IMR-90 (cell line): ENCODE measurements at regions not wholly inside any gene's neighbourhood (a gene's known extent, or its start where the extent isn't known, plus 50 kb on each side); places are given as distances from the start of the nearest gene placed in this dataset.

Experiments
- ATAC-seq: fragments of 200-7000 bp; cut with Tn5 transposase; 2 replicates; pipeline ENCODE4 v1.9.1; 2020; ENCODE audit warnings: low read depth, mild to moderate bottlenecking, moderate library complexity
- BruUV-seq: library from RNA; stranded (reverse); fragments of 400-500 nt; replicated peaks from 2 replicates; lab custom pipeline; 2021; lab: Mats Ljungman, UMichigan
- CTCF ChIA-PET: fragments of 300-600 bp; formaldehyde crosslinking; extraction: SDS; loops from one replicate; lab custom pipeline; 2021; ENCODE audit warnings: antibody characterized with exemption; lab: Yijun Ruan, JAX
- POLR2A ChIA-PET: fragments of 300-600 bp; sonication (Branson Sonifier 250); formaldehyde crosslinking; loops from one replicate; lab custom pipeline; 2022; ENCODE audit warnings: antibody characterized with exemption; ENCODE audit not compliant: unreplicated experiment; lab: Charles Lee
- DNase-seq: peaks from one replicate; pipeline ENCODE4 v3.0.0; 2013
- H2AFZ ChIP-seq: replicated peaks from 2 replicates; pipeline ENCODE3; 2013; ENCODE audit warnings: low read length, mild to moderate bottlenecking; ENCODE audit not compliant: poor library complexity
- H2AK5ac ChIP-seq: 2 replicates; pipeline ENCODE4 v1.6.1; 2013; ENCODE audit warnings: low read depth, low read length, inconsistent platforms
- H2AK9ac ChIP-seq: replicated peaks from 2 replicates; pipeline ENCODE3; 2013; ENCODE audit warnings: mild to moderate bottlenecking, low read depth, low read length, moderate library complexity; ENCODE audit not compliant: poor library complexity
- H2BK120ac ChIP-seq: 2 replicates; pipeline ENCODE4 v1.6.1; 2013; ENCODE audit warnings: low read depth, low read length, inconsistent platforms
- H2BK15ac ChIP-seq: 3 replicates; pipeline ENCODE4 v1.6.1; 2013; ENCODE audit warnings: low read depth, low read length, inconsistent platforms
- H2BK20ac ChIP-seq: 2 replicates; pipeline ENCODE4 v1.6.1; 2013; ENCODE audit warnings: low read depth, mild to moderate bottlenecking, inconsistent platforms, low read length, moderate library complexity
- H2BK5ac ChIP-seq: 2 replicates; pipeline ENCODE4 v1.6.1; 2013; ENCODE audit warnings: mild to moderate bottlenecking, low read depth, low read length, inconsistent platforms; ENCODE audit not compliant: poor library complexity, severe bottlenecking
- H3K14ac ChIP-seq: replicated peaks from 2 replicates; pipeline ENCODE4 v1.6.1; 2013; ENCODE audit warnings: low read depth, low read length, inconsistent platforms
- H3K18ac ChIP-seq: 2 replicates; pipeline ENCODE4 v1.6.1; 2013; ENCODE audit warnings: low read depth, low read length, control low read depth
- H3K23ac ChIP-seq: 2 replicates; pipeline ENCODE4 v1.6.1; 2013; ENCODE audit warnings: low read depth, low read length, inconsistent platforms
- H3K27ac ChIP-seq: 2 replicates; pipeline ENCODE4 v1.5.1; 2013; ENCODE audit warnings: mild to moderate bottlenecking, control low read depth, low read length; ENCODE audit not compliant: insufficient read depth
- H3K27me3 ChIP-seq: 2 replicates; pipeline ENCODE4 v1.6.1; 2013; ENCODE audit warnings: low read length; ENCODE audit not compliant: control insufficient read depth, insufficient read depth
- H3K36me3 ChIP-seq: 2 replicates; pipeline ENCODE4 v1.6.1; 2013; ENCODE audit warnings: low read length, mixed read lengths; ENCODE audit not compliant: control insufficient read depth, insufficient read depth
- H3K4ac ChIP-seq: 2 replicates; pipeline ENCODE4 v1.6.1; 2013; ENCODE audit warnings: low read depth, low read length, inconsistent platforms
- H3K4me1 ChIP-seq: 2 replicates; pipeline ENCODE4 v1.6.1; 2013; ENCODE audit warnings: low read length, mixed read lengths; ENCODE audit not compliant: control insufficient read depth, insufficient read depth
- H3K4me2 ChIP-seq: 2 replicates; pipeline ENCODE4 v1.6.1; 2013; ENCODE audit warnings: low read depth, mild to moderate bottlenecking, control low read depth, low read length, moderate library complexity
- H3K4me3 ChIP-seq: 2 replicates; pipeline ENCODE4 v1.5.1; 2013; ENCODE audit warnings: low read depth, mild to moderate bottlenecking, control low read depth, low read length, moderate library complexity; ENCODE audit not compliant: insufficient read depth
- H3K56ac ChIP-seq: 2 replicates; pipeline ENCODE4 v1.6.1; 2013; ENCODE audit warnings: low read length, inconsistent platforms; ENCODE audit not compliant: insufficient read depth; ENCODE audit errors: extremely low read depth
- H3K79me1 ChIP-seq, 2 experiments: 2 replicates each; pipeline ENCODE4 v1.6.1; 2013; ENCODE audit warnings: low read length in 2 of 2, inconsistent platforms in 1 of 2, low read depth in 1 of 2
- H3K9ac ChIP-seq: 2 replicates; pipeline ENCODE4 v1.6.1; 2013; ENCODE audit warnings: low read depth, low read length, control low read depth
- H3K9me1 ChIP-seq: 2 replicates; pipeline ENCODE4 v1.6.1; 2013; ENCODE audit warnings: low read length, inconsistent platforms; ENCODE audit not compliant: insufficient read depth
- H3K9me3 ChIP-seq: 2 replicates; pipeline ENCODE4 v1.6.1; 2013; ENCODE audit warnings: low read length; ENCODE audit not compliant: control insufficient read depth, insufficient read depth
- H4K20me1 ChIP-seq: 2 replicates; pipeline ENCODE4 v1.6.1; 2013; ENCODE audit warnings: low read length, inconsistent platforms; ENCODE audit not compliant: insufficient read depth
- H4K5ac ChIP-seq: 2 replicates; pipeline ENCODE4 v1.6.1; 2013; ENCODE audit warnings: mild to moderate bottlenecking, low read depth, low read length, control low read depth
- H4K8ac ChIP-seq, 2 experiments: 2 replicates each; pipeline ENCODE4 v1.6.1; 2013; ENCODE audit warnings: low read depth in 2 of 2, low read length in 2 of 2, control low read depth in 1 of 2, inconsistent platforms in 1 of 2
- H4K91ac ChIP-seq: 2 replicates; pipeline ENCODE4 v1.6.1; 2013; ENCODE audit warnings: low read depth, low read length, inconsistent platforms; ENCODE audit not compliant: insufficient read depth
- BHLHE40 ChIP-seq: fragments of 150-350 bp; IDR thresholded peaks from 2 replicates; pipeline ENCODE4 v1.6.1; 2016; ENCODE audit warnings: mild to moderate bottlenecking, low read depth, low read length
- CEBPB ChIP-seq: IDR thresholded peaks from 2 replicates; pipeline ENCODE4 v1.6.1; 2012; ENCODE audit warnings: low read depth, low read length, improper control_type of control experiment
- CHD1 ChIP-seq: IDR thresholded peaks from 2 replicates; pipeline ENCODE4 v1.6.1; 2012; ENCODE audit warnings: low read depth, low read length, improper control_type of control experiment
- FOS ChIP-seq: fragments of 150-350 bp; IDR thresholded peaks from 2 replicates; pipeline ENCODE4 v1.6.1; 2016; ENCODE audit warnings: low read depth, low read length
- MAFK ChIP-seq: IDR thresholded peaks from 2 replicates; pipeline ENCODE4 v1.6.1; 2012; ENCODE audit warnings: low read depth, low read length, improper control_type of control experiment
- MAZ ChIP-seq: IDR thresholded peaks from 2 replicates; pipeline ENCODE4 v1.6.1; 2012; ENCODE audit warnings: low read depth, mild to moderate bottlenecking, low read length, improper control_type of control experiment, moderate library complexity, borderline replicate concordance
- MXI1 ChIP-seq: IDR thresholded peaks from 2 replicates; pipeline ENCODE4 v1.6.1; 2012; ENCODE audit warnings: low read depth, mild to moderate bottlenecking, low read length, moderate library complexity, borderline replicate concordance
- NFE2L2 ChIP-seq: fragments of 150-350 bp; IDR thresholded peaks from 2 replicates; pipeline ENCODE4 v1.6.1; 2016; ENCODE audit warnings: low read depth, mild to moderate bottlenecking, low read length
- POLR2A ChIP-seq: IDR thresholded peaks from 2 replicates; pipeline ENCODE4 v1.6.1; 2012; ENCODE audit warnings: mild to moderate bottlenecking, low read depth, low read length
- RAD21 ChIP-seq: IDR thresholded peaks from 2 replicates; pipeline ENCODE4 v1.6.1; 2012; ENCODE audit warnings: low read length, improper control_type of control experiment
- RCOR1 ChIP-seq: IDR thresholded peaks from 2 replicates; pipeline ENCODE4 v1.6.1; 2012; ENCODE audit warnings: mild to moderate bottlenecking, low read length, improper control_type of control experiment; ENCODE audit not compliant: insufficient replicate concordance
- RFX5 ChIP-seq: IDR thresholded peaks from 2 replicates; pipeline ENCODE4 v1.8.0; 2012; ENCODE audit warnings: low read depth, mild to moderate bottlenecking, low read length, moderate library complexity
- SMC3 ChIP-seq: fragments of 150-350 bp; IDR thresholded peaks from 2 replicates; pipeline ENCODE4 v1.6.1; 2016; ENCODE audit warnings: low read depth, mild to moderate bottlenecking, antibody characterized with exemption, low read length, moderate library complexity
- WGBS, 2 experiments: methylation state at CpG; one replicate each; pipeline versions ENCODE4 v1.1.5 to v1.1.7; 2013; ENCODE audit warnings: missing lambda C conversion rate in 2 of 2; ENCODE audit not compliant: insufficient read length in 1 of 2; ENCODE audit errors: extremely low coverage in 2 of 2; 5-methylcytosine and 5-hydroxymethylcytosine counted together
- dilution Hi-C: fragments of 300-500 bp; cut with HindIII; formaldehyde crosslinking; loops from one replicate; pipeline ENCODE4 v1.14.3; 2018; ENCODE audit warnings: low sequenced_read_pairs; ENCODE audit not compliant: unreplicated experiment
- in situ Hi-C: fragments of 300-500 bp; cut with MboI; formaldehyde crosslinking; loops from 3 replicates; pipeline ENCODE4 v1.14.3; 2019; ENCODE audit warnings: low sequenced_read_pairs, inconsistent platforms, mixed read lengths
- intact Hi-C: fragments of 100-400 bp; cut with micrococcal nuclease; formaldehyde crosslinking; loops from 2 replicates; pipeline ENCODE4 v1.10.0; 2022
- TF ChIP-seq, protein P1 (sequence below): fragments of 150-350 bp; IDR thresholded peaks from 2 replicates; pipeline ENCODE4 v1.6.1; 2016; ENCODE audit warnings: low read depth, mild to moderate bottlenecking, low read length, moderate library complexity, borderline replicate concordance
- TF ChIP-seq, protein P2 (sequence below): fragments of 150-350 bp; IDR thresholded peaks from 2 replicates; pipeline ENCODE4 v1.6.1; 2017; ENCODE audit warnings: mild to moderate bottlenecking, antibody characterized with exemption, low read length, low read depth
- TF ChIP-seq, protein P3 (sequence below): conservative IDR thresholded peaks from 2 replicates; pipeline ENCODE4 v1.5.1; 2012; ENCODE audit warnings: mild to moderate bottlenecking, low read depth, low read length, improper control_type of control experiment

DNA sequence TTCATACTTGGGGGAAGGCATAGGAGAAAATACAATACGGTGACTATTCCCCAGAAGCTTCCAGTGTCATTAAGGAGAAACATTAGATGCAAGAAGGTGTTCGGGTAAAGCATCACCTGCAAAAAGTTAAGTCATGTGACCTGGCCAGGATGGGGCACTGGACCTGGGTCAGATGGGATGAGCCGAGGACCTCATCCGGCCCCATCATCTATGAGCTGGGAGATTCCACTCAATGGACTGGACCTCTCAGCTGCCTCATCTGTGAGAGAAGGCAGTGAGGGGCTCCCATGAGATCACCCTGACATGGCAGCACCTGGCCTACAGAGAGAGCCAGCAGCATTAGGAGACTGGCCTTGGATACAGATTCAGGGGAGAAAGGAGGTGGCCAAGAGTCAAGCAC lies 111.4 kb upstream of the TEX51 start:
- no peak overlapping the region for H2BK20ac ChIP-seq
- in situ Hi-C loops (no loop called here), intact Hi-C loops (no loop called here), dilution Hi-C loops (no loop called here)
- H2AFZ ChIP-seq, result no peak overlapping the region
- H3K9me3 ChIP-seq, result no peaks in the 10 kb centered on the region
- no peak overlapping the region for H3K9ac ChIP-seq
- POLR2A ChIA-PET, result no interaction called here
- no peak for ATAC-seq
- no peak overlapping the region for H3K14ac ChIP-seq
- CTCF ChIA-PET, result no interaction called here
- no peak overlapping the region for H3K27ac ChIP-seq
- no peak overlapping the region for H2BK5ac ChIP-seq
- BruUV-seq, result no TSS peak
- no peaks in the 10 kb centered on the region for H3K79me1 ChIP-seq
- no peak overlapping the region for H3K18ac ChIP-seq
- no peak overlapping the region for H3K23ac ChIP-seq
- H3K27me3 ChIP-seq, result no peaks in the 10 kb centered on the region; the same call in 1 of the 2 replicates
- no peak overlapping the region for H4K5ac ChIP-seq
- no peak overlapping the region for H3K56ac ChIP-seq
- no peaks in the 10 kb centered on the region for H3K4me1 ChIP-seq
- no peak overlapping the region for H3K4ac ChIP-seq
- H2BK15ac ChIP-seq, result no peak overlapping the region
- no peak overlapping the region for H2AK5ac ChIP-seq
- H4K8ac ChIP-seq, result no peak overlapping the region
- H4K91ac ChIP-seq, result no peak overlapping the region
- no peaks in the 10 kb centered on the region for H4K20me1 ChIP-seq
- 78% methylated on average over 2 of the region's 4 CpGs; no CpG with 5 or more reads in 1 of the 2 experiments for WGBS, 2 experiments
- no peak overlapping the region for H3K4me2 ChIP-seq
- H2BK120ac ChIP-seq, result no peak overlapping the region
- H3K36me3 ChIP-seq, result no peaks in the 10 kb centered on the region
- no peak for DNase-seq
- H3K9me1 ChIP-seq, result no peaks in the 10 kb centered on the region
- TF ChIP-seq, protein P1, sequence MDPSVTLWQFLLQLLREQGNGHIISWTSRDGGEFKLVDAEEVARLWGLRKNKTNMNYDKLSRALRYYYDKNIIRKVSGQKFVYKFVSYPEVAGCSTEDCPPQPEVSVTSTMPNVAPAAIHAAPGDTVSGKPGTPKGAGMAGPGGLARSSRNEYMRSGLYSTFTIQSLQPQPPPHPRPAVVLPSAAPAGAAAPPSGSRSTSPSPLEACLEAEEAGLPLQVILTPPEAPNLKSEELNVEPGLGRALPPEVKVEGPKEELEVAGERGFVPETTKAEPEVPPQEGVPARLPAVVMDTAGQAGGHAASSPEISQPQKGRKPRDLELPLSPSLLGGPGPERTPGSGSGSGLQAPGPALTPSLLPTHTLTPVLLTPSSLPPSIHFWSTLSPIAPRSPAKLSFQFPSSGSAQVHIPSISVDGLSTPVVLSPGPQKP, result no peak
- TF ChIP-seq RCOR1 (no peak), FOS (no peak), RFX5 (no peak), NFE2L2 (no peak), SMC3 (no peak), RAD21 (no peak), MXI1 (no peak), BHLHE40 (no peak), CEBPB (no peak), CHD1 (no peak), MAZ (no peak), MAFK (no peak), POLR2A (no peak)
- TF ChIP-seq, protein P2, sequence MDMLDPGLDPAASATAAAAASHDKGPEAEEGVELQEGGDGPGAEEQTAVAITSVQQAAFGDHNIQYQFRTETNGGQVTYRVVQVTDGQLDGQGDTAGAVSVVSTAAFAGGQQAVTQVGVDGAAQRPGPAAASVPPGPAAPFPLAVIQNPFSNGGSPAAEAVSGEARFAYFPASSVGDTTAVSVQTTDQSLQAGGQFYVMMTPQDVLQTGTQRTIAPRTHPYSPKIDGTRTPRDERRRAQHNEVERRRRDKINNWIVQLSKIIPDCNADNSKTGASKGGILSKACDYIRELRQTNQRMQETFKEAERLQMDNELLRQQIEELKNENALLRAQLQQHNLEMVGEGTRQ, result no peak
- TF ChIP-seq, protein P3, sequence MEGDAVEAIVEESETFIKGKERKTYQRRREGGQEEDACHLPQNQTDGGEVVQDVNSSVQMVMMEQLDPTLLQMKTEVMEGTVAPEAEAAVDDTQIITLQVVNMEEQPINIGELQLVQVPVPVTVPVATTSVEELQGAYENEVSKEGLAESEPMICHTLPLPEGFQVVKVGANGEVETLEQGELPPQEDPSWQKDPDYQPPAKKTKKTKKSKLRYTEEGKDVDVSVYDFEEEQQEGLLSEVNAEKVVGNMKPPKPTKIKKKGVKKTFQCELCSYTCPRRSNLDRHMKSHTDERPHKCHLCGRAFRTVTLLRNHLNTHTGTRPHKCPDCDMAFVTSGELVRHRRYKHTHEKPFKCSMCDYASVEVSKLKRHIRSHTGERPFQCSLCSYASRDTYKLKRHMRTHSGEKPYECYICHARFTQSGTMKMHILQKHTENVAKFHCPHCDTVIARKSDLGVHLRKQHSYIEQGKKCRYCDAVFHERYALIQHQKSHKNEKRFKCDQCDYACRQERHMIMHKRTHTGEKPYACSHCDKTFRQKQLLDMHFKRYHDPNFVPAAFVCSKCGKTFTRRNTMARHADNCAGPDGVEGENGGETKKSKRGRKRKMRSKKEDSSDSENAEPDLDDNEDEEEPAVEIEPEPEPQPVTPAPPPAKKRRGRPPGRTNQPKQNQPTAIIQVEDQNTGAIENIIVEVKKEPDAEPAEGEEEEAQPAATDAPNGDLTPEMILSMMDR, result no peak
- H3K4me3 ChIP-seq, result no peak overlapping the region
- H2AK9ac ChIP-seq, result no peak overlapping the region
